ENCODE measurements at regions not wholly inside any gene's neighbourhood (a gene's known extent, or its start where the extent isn't known, plus 50 kb on each side); places are given as distances from the start of the nearest gene placed in this dataset.

- Mint-ChIP-seq H3K27me3 (ENCODE audit: unreplicated experiment) (no peaks in the 10 kb centered on the region), H3K4me1 (ENCODE audit: low read depth, unreplicated experiment) (peaks cover 3% of the 10 kb centered on the region), H3K9me3 (ENCODE audit: unreplicated experiment) (peaks cover 1% of the 10 kb centered on the region), H3K36me3 (ENCODE audit: unreplicated experiment) (no peaks in the 10 kb centered on the region), H3K27ac (ENCODE audit: unreplicated experiment) (no peak overlapping the region), H3K4me3 (ENCODE audit: unreplicated experiment) (no peak overlapping the region)
- no peak for TF ChIP-seq CTCF (IDR thresholded peaks at IDR 0.05; ENCODE audit: partially characterized antibody, unreplicated experiment)
- no peak for DNase-seq
Measured at GRCh38 chr4:36556984-36557383, 275.6 kb downstream of the DTHD1 start.

- Mint-ChIP-seq H3K4me1 (ENCODE audit: low read depth, unreplicated experiment) (no peaks in the 10 kb centered on the region), H3K36me3 (ENCODE audit: unreplicated experiment) (no peaks in the 10 kb centered on the region), H3K4me3 (ENCODE audit: unreplicated experiment) (no peak overlapping the region), H3K27me3 (ENCODE audit: unreplicated experiment) (no peaks in the 10 kb centered on the region), H3K27ac (ENCODE audit: unreplicated experiment) (no peak overlapping the region), H3K9me3 (ENCODE audit: unreplicated experiment) (no peaks in the 10 kb centered on the region)
- DNase-seq, result no peak
- TF ChIP-seq CTCF (IDR thresholded peaks at IDR 0.05; ENCODE audit: partially characterized antibody, unreplicated experiment), result no peak
Measured at GRCh38 chr4:36568575-36568974, 287.2 kb downstream of the DTHD1 start.

GRCh38 chr4:36573441-36573840 lies 292.0 kb downstream of the DTHD1 start:
- H3K27ac Mint-ChIP-seq (ENCODE audit: unreplicated experiment), result no peak overlapping the region
- DNase-seq, result no peak
- H3K4me3 Mint-ChIP-seq (ENCODE audit: unreplicated experiment), result no peak overlapping the region
- TF ChIP-seq CTCF (IDR thresholded peaks at IDR 0.05; ENCODE audit: partially characterized antibody, unreplicated experiment), result no peak
- H3K4me1 Mint-ChIP-seq (ENCODE audit: low read depth, unreplicated experiment), result no peaks in the 10 kb centered on the region
- H3K36me3 Mint-ChIP-seq (ENCODE audit: unreplicated experiment), result peaks cover 12% of the 10 kb centered on the region
- no peaks in the 10 kb centered on the region for H3K27me3 Mint-ChIP-seq (ENCODE audit: unreplicated experiment)
- H3K9me3 Mint-ChIP-seq (ENCODE audit: unreplicated experiment), result peaks cover 4% of the 10 kb centered on the region

- no peaks in the 10 kb centered on the region for H3K27me3 Mint-ChIP-seq (ENCODE audit: unreplicated experiment)
Measured at GRCh38 chr4:36574816-36575215, 293.4 kb downstream of the DTHD1 start.

GRCh38 chr4:36582198-36582597 lies 300.8 kb downstream of the DTHD1 start:
- Mint-ChIP-seq H3K4me3 (ENCODE audit: unreplicated experiment) (no peak overlapping the region), H3K27ac (ENCODE audit: unreplicated experiment) (no peak overlapping the region), H3K27me3 (ENCODE audit: unreplicated experiment) (no peaks in the 10 kb centered on the region), H3K4me1 (ENCODE audit: low read depth, unreplicated experiment) (peaks cover 2% of the 10 kb centered on the region), H3K36me3 (ENCODE audit: unreplicated experiment) (peaks cover 5% of the 10 kb centered on the region), H3K9me3 (ENCODE audit: unreplicated experiment) (no peaks in the 10 kb centered on the region)
- no peak for DNase-seq
- no peak for TF ChIP-seq CTCF (IDR thresholded peaks at IDR 0.05; ENCODE audit: partially characterized antibody, unreplicated experiment)

More at GRCh38 chr4:36574816-36575215, 293.4 kb downstream of the DTHD1 start:
- no peak for TF ChIP-seq CTCF (IDR thresholded peaks at IDR 0.05; ENCODE audit: partially characterized antibody, unreplicated experiment)
- no peak overlapping the region for H3K4me3 Mint-ChIP-seq (ENCODE audit: unreplicated experiment)
- no peak for DNase-seq
- H3K36me3 Mint-ChIP-seq (ENCODE audit: unreplicated experiment), result peaks cover 16% of the 10 kb centered on the region
- H3K9me3 Mint-ChIP-seq (ENCODE audit: unreplicated experiment), result peaks cover 4% of the 10 kb centered on the region
- no peaks in the 10 kb centered on the region for H3K4me1 Mint-ChIP-seq (ENCODE audit: low read depth, unreplicated experiment)
- H3K27ac Mint-ChIP-seq (ENCODE audit: unreplicated experiment), result no peak overlapping the region
